ENCODE measurements at regions not wholly inside any gene's neighbourhood (a gene's known extent, or its start where the extent isn't known, plus 50 kb on each side); places are given as distances from the start of the nearest gene placed in this dataset.

- no peak overlapping the region for H3K4me3 ChIP-seq (replicated peaks in 1 of 2; ENCODE audit: low read depth in 1 of 2, low read length in 2 of 2)
- H2AFZ ChIP-seq (ENCODE audit: low read depth, low read length, poor library complexity, severe bottlenecking), result no peak overlapping the region
- intact Hi-C loops (cut with micrococcal nuclease), result no loop called here
- H3K36me3 ChIP-seq (ENCODE audit: control insufficient read depth in 1 of 2, insufficient read depth in 2 of 2, low read length in 2 of 2), result no peaks in the 10 kb centered on the region
- no peaks in the 10 kb centered on the region for H3K79me2 ChIP-seq (ENCODE audit: insufficient read depth, low read length)
- POLR2A ChIA-PET, result no interaction called here
- RAD21 ChIA-PET (ENCODE audit: low non-redundant PET in 1 of 2, low total read pairs in 2 of 2, uncharacterized antibody in 2 of 2, unreplicated experiment in 2 of 2), result no interaction called here
- peaks cover 52% of the 10 kb centered on the region for H3K27me3 ChIP-seq (ENCODE audit: insufficient read depth, low read length)
- H3K9me2 ChIP-seq (ENCODE audit: insufficient read depth), result no peaks in the 10 kb centered on the region
- TF ChIP-seq REST (IDR thresholded peaks at IDR 0.05; ENCODE audit: low read depth) (no peak), ELF1 (IDR thresholded peaks at IDR 0.05; ENCODE audit: borderline replicate concordance, low read depth) (no peak), POLR2A (IDR thresholded peaks at IDR 0.05; ENCODE audit: borderline replicate concordance, extremely low read depth, insufficient read depth, insufficient read length) (no peak), FOSL1 (IDR thresholded peaks at IDR 0.05; ENCODE audit: low read depth) (no peak), RAD21 (IDR thresholded peaks at IDR 0.05; ENCODE audit: low read depth) (no peak), SP1 (IDR thresholded peaks at IDR 0.05; ENCODE audit: low read depth) (no peak), TCF7L2 (IDR thresholded peaks at IDR 0.05; ENCODE audit: borderline replicate concordance, extremely low read depth, insufficient read depth, insufficient read length) (no peak), CEBPB (IDR thresholded peaks at IDR 0.05; ENCODE audit: low read depth) (no peak), EGR1 (IDR thresholded peaks at IDR 0.05; ENCODE audit: low read depth) (no peak), POLR2AphosphoS5 (IDR thresholded peaks at IDR 0.05; ENCODE audit: low read depth, low read length) (no peak), EZH2phosphoT487 (IDR thresholded peaks at IDR 0.05; ENCODE audit: borderline replicate concordance) (no peak), SRF (IDR thresholded peaks at IDR 0.05; ENCODE audit: low read depth) (no peak), EZH2 (IDR thresholded peaks at IDR 0.05) (no peak), ZFX (IDR thresholded peaks at IDR 0.05) (no peak), ZBTB33 (IDR thresholded peaks at IDR 0.05; ENCODE audit: extremely low read depth, insufficient replicate concordance, low read length) (no peak), SIN3A (IDR thresholded peaks at IDR 0.05; ENCODE audit: low read depth) (no peak), JUND (IDR thresholded peaks at IDR 0.05) (no peak)
- TF ChIP-seq, protein P1, sequence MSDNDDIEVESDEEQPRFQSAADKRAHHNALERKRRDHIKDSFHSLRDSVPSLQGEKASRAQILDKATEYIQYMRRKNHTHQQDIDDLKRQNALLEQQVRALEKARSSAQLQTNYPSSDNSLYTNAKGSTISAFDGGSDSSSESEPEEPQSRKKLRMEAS (IDR thresholded peaks at IDR 0.05), result no peak
- H3K4me2 ChIP-seq (ENCODE audit: low read length), result no peak overlapping the region
- H4K20me1 ChIP-seq (ENCODE audit: insufficient read depth), result no peaks in the 10 kb centered on the region
- no peak overlapping the region for H3K9ac ChIP-seq (ENCODE audit: low read length)
- no peak for DNase-seq (ENCODE audit: low read depth, low spot score)
- ATAC-seq, result no peak
- H3K27ac ChIP-seq (ENCODE audit: low read depth, low read length), result no peak overlapping the region
- CTCF ChIA-PET, result no interaction called here
- BruUV-seq (replicated peaks), result no TSS peak
- no peaks in the 10 kb centered on the region for H3K4me1 ChIP-seq (ENCODE audit: control insufficient read depth in 1 of 2, insufficient read depth in 2 of 2, low read length in 2 of 2)
- no peaks in the 10 kb centered on the region for H3K9me3 ChIP-seq (ENCODE audit: control insufficient read depth in 1 of 2, insufficient read depth in 1 of 2, low read depth in 1 of 2, low read length in 2 of 2)
Observed at GRCh38 chr1:37149296-37149695, 115.0 kb upstream of the GRIK3 start.

All from HCT116 (cell line).